ENCODE measurements at regions not wholly inside any gene's neighbourhood (a gene's known extent, or its start where the extent isn't known, plus 50 kb on each side); places are given as distances from the start of the nearest gene placed in this dataset.
"Not testable (repeated sequence)": the region's sequence is repeated elsewhere in the genome, so short reads cannot be mapped to it uniquely, and the experiment has no call there.

GRCh38 chr13:108082481-108082880 lies 132.9 kb downstream of the LIG4 start (continued):
- no peak for TF ChIP-seq ZNF565 (CRISPR knock-in tag; conservative IDR thresholded peaks at IDR 0.05; ENCODE audit: low read depth)
- no peak for TF ChIP-seq ZNF70 (CRISPR knock-in tag; IDR thresholded peaks at IDR 0.05)
- TF ChIP-seq OSR1 (CRISPR knock-in tag; IDR thresholded peaks at IDR 0.05): no peak
- no peak for TF ChIP-seq TCF4 (CRISPR knock-in tag; IDR thresholded peaks at IDR 0.05; ENCODE audit: borderline replicate concordance)

DNA sequence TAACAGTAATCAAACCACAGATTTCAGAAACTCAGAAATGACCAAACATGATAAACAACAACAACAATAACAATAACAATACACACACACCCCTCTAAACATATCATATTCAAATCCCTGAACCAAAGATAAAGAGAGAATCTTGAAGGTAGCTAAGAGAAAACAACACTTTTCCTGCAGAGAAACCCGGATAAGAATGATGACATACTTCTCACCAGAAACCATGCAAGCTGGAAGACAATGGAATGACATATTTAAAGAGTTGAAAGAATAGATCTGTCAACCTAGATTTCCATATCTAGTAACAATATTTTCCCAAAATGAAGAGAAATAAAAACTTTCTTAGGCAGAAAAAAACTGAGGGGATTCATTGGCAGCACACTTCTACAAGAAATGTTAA lies 138.1 kb downstream of the LIG4 start:
- no peak for ATAC-seq
- TF ChIP-seq ZNF70 (CRISPR knock-in tag; IDR thresholded peaks at IDR 0.05) (no peak), TCF4 (CRISPR knock-in tag; IDR thresholded peaks at IDR 0.05; ENCODE audit: borderline replicate concordance) (no peak), BACH2 (CRISPR knock-in tag; IDR thresholded peaks at IDR 0.05; ENCODE audit: borderline replicate concordance) (no peak), TOX (CRISPR knock-in tag; IDR thresholded peaks at IDR 0.05; ENCODE audit: borderline replicate concordance) (no peak), GLIS3 (CRISPR knock-in tag; IDR thresholded peaks at IDR 0.05) (no peak), ZFP30 (CRISPR knock-in tag; IDR thresholded peaks at IDR 0.05) (no peak), ZNF8 (CRISPR knock-in tag; IDR thresholded peaks at IDR 0.05) (no peak), CSRNP3 (CRISPR knock-in tag; IDR thresholded peaks at IDR 0.05) (no peak), OSR1 (CRISPR knock-in tag; IDR thresholded peaks at IDR 0.05) (no peak), ZC3H10 (CRISPR knock-in tag; IDR thresholded peaks at IDR 0.05) (no peak), TSHZ2 (CRISPR knock-in tag; IDR thresholded peaks at IDR 0.05) (no peak), ARNTL (CRISPR knock-in tag; IDR thresholded peaks at IDR 0.05; ENCODE audit: borderline replicate concordance, low read depth) (no peak), ZNF565 (CRISPR knock-in tag; conservative IDR thresholded peaks at IDR 0.05; ENCODE audit: low read depth) (no peak), SNAI2 (CRISPR knock-in tag; IDR thresholded peaks at IDR 0.05) (no peak), ZFP3 (CRISPR knock-in tag; IDR thresholded peaks at IDR 0.05) (no peak), POU6F1 (CRISPR knock-in tag; IDR thresholded peaks at IDR 0.05; ENCODE audit: borderline replicate concordance, low read depth) (no peak), ESRRG (CRISPR knock-in tag; IDR thresholded peaks at IDR 0.05) (no peak)
- TF ChIP-seq, protein P1, sequence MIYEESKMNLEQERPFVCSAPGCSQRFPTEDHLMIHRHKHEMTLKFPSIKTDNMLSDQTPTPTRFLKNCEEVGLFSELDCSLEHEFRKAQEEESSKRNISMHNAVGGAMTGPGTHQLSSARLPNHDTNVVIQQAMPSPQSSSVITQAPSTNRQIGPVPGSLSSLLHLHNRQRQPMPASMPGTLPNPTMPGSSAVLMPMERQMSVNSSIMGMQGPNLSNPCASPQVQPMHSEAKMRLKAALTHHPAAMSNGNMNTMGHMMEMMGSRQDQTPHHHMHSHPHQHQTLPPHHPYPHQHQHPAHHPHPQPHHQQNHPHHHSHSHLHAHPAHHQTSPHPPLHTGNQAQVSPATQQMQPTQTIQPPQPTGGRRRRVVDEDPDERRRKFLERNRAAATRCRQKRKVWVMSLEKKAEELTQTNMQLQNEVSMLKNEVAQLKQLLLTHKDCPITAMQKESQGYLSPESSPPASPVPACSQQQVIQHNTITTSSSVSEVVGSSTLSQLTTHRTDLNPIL (CRISPR knock-in tag; IDR thresholded peaks at IDR 0.05; ENCODE audit: low read depth): no peak

- ATAC-seq: not testable (repeated sequence)
Measured at GRCh38 chr13:108074429-108074828, 140.9 kb downstream of the LIG4 start.

DNA sequence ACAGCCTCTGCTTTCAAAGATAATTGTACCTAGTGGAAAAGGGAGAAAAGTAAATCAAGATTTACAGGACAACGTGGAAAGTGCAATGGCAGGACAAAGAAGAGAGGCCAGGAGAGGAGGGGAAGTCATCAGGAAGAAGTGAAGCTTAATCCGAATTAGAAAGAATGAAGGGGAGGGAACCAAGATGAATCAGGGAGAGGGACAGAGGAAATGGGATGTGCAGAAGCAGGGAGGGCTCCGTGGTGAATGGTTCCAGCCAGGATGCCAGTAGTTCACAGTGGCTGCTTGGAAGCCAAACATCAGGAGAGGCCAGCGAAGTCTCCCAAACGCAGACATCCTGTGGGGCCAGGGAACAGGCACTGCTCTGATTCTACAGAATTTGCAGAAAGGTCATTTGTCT lies 144.4 kb downstream of the LIG4 start:
- ATAC-seq: no peak
- TF ChIP-seq GLIS3 (CRISPR knock-in tag; IDR thresholded peaks at IDR 0.05) (no peak), CSRNP3 (CRISPR knock-in tag; IDR thresholded peaks at IDR 0.05) (no peak), ESRRG (CRISPR knock-in tag; IDR thresholded peaks at IDR 0.05) (no peak)

DNA sequence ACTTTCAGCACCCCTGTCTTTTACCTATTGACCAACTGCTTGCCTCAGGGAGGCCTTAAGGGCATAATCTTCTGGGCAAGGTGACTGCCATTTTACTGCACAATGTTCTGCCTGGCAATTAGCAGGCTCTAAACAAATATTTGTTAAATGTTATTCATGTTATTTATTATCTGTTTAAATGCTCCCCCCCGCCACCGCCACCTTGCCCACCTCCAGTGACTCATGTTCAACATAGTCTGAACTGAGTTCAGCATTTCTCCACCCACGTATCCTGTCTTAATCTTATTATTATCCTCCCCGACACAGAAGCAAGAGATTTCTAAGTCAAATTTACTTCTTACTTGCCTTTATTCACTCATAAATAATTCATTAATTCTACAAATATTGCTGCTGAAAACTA lies 144.8 kb downstream of the LIG4 start:
- no peak for TF ChIP-seq ZFP30 (CRISPR knock-in tag; IDR thresholded peaks at IDR 0.05)
- TF ChIP-seq OSR1 (CRISPR knock-in tag; IDR thresholded peaks at IDR 0.05): no peak
- no peak for TF ChIP-seq ZNF8 (CRISPR knock-in tag; IDR thresholded peaks at IDR 0.05)

More for the DNA sequence above, 144.8 kb downstream of the LIG4 start:
- ATAC-seq: no peak
